HG03575 (cell line): ENCODE measurements at regions not wholly inside any gene's neighbourhood (a gene's known extent, or its start where the extent isn't known, plus 50 kb on each side); places are given as distances from the start of the nearest gene placed in this dataset.

Experiments
- ATAC-seq: cut with Tn5 transposase; IDR thresholded peaks from one replicate; pipeline ENCODE4 v1.9.1; 2021; ENCODE audit not compliant: unreplicated experiment, insufficient number of reproducible peaks, low FRiP score; ENCODE audit errors: extremely low read depth

- ATAC-seq = no peak
These were observed 557.4 kb upstream of the ADARB2 start for GRCh38 chr10:2294739-2295138.

- ATAC-seq = no peak
These were observed 546.7 kb upstream of the ADARB2 start for GRCh38 chr10:2284071-2284470.

DNA sequence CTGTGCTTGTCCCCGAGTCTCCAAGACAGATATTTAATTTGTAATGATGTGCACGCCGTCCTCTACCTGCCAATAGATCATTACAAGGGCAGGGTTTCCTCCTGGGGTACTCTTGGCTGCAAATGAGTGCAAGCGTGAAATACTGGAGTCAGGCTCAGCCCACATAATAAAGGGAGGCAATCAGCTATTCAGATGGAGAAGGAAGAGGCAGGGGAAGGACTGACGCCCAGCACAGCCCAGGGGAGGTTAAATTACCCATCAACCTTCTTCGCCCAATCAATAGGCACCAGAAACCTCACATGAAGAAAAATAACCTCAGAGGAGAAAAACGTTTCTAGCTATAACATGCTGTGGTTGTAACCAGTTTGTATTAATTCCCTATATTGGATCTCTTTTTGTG lies 544.9 kb upstream of the ADARB2 start:
- no peak for ATAC-seq

DNA sequence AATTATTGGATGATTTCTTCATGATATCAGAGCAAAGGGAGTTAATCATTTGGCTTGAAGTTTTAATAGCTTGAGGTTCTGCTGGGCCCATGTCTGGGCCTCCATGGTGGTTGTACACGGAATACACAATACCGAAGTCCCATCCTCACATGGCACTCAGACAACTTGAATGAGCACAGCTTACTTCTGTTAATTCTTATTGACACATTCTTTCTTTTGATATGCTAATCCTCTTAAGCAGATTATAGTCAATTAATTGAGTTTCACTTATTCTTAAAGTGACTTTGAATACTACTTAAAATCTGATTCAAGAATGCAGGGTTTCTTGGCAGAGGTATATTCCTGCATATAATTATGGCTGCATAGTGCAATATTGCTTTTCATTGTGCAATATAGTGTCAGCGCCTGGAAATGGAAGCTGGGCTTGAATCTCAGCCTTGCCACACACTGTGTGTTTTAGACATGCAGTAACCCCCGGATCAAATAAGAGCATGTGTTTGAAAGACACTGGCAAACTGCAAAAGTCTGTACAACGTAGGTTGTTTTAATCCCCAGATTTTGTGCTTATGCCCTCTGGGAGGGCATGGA lies 543.5 kb upstream of the ADARB2 start:
- ATAC-seq = no peak

DNA sequence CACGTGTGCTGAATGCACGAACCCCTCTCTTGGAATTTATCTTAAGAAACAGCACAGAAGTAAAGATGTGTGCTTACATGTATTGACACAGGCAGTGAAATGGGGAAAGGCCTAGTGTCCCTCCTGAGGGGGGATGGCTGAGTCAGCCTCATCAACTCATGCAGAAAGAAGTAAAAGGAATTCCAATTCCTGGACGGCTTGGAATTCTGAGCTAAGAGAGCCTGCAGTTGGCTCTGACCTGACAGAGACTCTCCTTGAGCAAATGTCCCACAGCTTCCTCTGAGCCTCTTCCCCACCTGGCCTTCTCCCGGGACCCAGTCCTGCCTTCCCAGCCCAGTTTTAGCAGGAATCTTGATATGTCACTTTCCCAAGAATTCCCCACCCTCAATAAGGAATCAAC lies 542.4 kb upstream of the ADARB2 start:
- ATAC-seq = no peak

DNA sequence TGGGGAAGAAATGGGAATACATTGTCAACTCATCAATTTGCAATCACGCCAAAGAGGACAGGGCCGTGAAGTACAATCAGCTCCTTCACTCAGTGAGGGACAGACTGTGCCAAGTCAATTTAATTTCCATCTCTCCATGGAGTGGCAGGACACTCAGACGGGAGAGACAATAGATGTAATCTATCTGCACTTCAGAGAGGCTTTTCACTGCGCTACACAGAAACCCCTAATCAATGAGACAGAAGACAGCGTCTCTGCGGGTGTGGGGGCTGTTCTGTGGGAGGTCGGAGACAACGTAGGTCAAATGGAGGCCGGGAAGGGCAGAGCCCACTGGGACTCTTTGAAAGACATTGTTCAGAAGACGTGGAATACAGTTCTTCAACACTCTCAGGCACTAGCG lies 541.0 kb upstream of the ADARB2 start:
- ATAC-seq = no peak

DNA sequence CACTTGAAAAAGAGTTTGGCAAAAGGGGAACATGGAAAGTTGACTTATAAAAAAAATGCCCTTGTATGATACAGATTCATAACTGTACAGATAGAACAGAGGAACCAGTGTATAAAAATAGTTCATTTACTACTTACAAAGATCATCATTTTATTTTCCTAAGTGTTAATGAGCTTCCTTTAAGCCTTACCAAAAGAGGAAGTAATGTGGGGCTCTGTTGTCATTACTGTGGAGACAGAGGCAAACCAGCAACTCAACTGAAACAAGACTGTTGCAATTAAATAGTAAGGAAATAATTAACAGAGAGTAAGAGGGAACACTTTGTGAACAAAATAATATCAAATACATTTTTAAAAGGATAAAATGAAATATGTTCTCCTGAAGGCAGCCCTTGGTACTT lies 526.2 kb upstream of the ADARB2 start:
- no peak for ATAC-seq

DNA sequence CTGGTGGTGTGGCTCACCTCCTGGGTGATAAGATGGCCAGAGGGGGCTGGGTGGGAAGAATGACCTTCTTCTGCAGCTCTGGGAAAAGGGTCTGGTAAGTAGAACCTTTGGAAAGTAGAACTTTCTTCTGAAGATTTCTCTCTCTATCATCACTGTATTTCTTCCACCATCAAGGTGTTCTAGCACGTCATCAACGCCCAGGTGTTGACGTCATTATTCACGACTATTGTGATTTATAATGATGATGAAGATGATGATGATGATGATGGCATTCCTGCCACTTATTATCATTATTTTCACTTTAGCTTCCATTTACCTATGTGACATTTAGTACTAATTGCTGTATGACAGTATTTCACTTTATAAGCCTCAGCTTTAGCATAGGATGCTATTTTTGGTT lies 525.6 kb upstream of the ADARB2 start:
- ATAC-seq = no peak

GRCh38 chr10:2262333-2262732 lies 525.0 kb upstream of the ADARB2 start:
- no peak for ATAC-seq

DNA sequence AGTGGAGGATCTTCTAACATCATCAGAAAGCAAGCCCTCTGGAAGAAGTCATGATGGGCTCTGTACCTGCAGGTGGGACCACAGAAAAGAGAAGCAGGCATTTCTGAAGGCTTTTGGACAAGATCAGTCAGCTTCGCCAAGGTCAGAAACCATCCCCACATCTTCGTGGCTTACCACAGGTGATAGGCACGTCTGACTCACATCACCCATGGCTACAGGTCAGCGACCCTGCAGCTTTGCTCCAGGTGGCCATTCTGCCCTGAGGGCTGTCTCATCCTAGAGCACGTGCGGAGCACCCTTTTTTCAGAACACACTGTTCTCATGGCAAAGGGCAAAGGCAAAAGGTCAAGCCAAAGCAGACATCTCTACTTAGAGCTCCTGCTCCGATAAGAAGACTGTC lies 518.9 kb upstream of the ADARB2 start:
- no peak for ATAC-seq

DNA sequence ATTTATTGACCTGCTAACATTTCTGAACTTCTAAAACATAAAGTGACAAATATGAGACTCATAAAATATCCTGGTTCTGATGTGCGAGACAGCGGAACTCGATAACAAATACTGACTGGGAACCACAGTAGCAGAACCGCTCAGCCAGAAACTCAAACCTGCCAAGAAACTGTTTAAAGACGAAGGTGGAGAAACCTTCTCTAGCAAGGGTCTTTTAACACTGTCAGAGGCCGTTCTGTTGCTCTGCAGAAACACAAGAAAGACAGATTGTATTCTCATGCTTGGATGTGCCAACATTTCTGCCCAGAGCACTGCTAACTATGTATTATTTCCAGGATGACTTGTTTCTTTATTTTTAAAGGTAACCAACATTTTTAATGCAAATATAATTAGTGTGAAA lies 514.8 kb upstream of the ADARB2 start:
- no peak for ATAC-seq

- no peak for ATAC-seq
These were observed 514.3 kb upstream of the ADARB2 start for GRCh38 chr10:2251631-2252030.

- no peak for ATAC-seq
These were observed 509.4 kb upstream of the ADARB2 start for GRCh38 chr10:2246747-2247146.

GRCh38 chr10:2245580-2245979 lies 508.3 kb upstream of the ADARB2 start:
- ATAC-seq = no peak

GRCh38 chr10:2244471-2244870 lies 507.1 kb upstream of the ADARB2 start:
- ATAC-seq = no peak

DNA sequence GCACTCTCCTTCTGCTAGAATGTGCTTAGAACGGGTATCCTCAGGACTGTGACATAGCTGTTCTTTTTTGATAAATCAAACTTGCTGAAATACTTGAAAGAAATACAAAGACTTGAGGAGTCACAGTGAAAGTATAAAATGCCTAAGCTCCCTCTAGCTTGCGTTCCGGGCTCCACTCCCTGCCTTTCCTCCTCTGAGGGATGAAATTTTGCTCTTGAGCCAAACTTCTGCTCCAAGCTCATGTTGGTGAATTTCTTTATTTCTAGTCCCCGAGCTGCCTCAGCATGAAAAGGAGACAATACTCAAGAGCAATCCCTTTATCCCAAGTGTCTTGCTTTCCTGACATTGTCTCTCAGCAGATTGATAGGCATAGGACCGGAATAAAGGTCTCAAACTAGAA lies 499.6 kb upstream of the ADARB2 start:
- ATAC-seq = no peak

- no peak for ATAC-seq
These were observed 495.2 kb upstream of the ADARB2 start for GRCh38 chr10:2232479-2232878.

DNA sequence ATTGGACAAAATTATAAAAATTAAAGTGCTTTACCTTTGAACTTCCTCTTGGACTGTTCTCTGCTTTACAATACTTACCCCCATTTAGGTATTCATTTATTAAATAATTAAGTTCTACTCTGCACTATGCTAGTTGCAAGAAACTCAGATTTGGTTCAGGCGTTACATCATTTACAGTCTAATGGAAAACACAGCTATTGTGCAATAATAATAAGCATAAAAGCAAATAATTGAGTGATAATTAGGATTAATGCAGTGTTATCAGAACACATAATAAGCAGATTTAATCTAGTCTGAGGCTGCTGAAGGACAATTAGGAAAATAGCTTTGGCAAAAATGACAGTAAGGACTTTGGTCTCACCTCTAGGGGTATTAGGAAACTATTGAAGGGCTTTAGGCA lies 493.2 kb upstream of the ADARB2 start:
- no peak for ATAC-seq

DNA sequence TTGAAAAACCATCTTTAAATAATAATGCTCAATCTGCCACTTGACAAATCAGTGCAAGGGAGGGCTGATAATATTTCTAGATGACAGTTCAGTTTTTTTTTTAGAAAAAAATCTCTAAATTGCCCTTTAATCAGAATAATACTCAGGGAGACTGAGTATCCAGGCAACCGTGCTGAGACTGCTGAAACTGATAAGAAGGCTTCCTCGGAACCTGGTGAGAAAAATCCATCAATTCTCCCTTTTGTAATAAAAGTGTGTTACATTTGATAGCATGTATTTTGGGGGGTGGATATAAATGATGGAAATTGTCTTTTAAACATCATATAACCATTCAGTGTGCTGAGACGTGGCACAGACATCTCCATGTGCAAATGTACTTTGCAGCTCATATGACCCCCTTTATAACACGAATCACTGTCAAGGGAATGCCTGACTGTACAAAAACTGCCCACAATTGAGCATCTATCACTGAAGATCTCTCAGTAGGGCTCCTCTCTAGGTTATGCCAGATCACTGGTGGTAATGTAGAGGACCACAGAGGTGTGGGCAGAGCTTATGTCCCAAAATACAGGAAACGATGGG lies 491.1 kb upstream of the ADARB2 start:
- no peak for ATAC-seq

DNA sequence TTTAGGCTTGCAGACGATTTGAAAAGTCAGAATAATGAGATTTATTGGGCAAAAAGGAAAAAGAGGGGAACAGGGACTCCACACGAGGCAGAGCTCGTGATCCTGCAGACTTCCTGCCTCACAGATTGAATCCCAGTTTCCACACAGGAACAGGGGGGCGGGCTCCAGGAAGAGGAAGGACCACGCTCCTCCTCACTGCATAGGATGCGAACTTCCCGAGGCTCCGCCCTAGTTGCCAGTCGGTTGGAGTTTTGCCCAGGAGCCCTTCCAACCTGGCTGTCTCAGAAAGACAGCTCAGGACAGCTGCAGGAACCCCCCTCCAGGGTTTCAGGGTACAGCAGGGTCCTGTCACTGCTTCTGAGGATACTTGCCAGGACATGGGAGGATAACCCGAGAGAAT lies 488.3 kb upstream of the ADARB2 start:
- no peak for ATAC-seq

DNA sequence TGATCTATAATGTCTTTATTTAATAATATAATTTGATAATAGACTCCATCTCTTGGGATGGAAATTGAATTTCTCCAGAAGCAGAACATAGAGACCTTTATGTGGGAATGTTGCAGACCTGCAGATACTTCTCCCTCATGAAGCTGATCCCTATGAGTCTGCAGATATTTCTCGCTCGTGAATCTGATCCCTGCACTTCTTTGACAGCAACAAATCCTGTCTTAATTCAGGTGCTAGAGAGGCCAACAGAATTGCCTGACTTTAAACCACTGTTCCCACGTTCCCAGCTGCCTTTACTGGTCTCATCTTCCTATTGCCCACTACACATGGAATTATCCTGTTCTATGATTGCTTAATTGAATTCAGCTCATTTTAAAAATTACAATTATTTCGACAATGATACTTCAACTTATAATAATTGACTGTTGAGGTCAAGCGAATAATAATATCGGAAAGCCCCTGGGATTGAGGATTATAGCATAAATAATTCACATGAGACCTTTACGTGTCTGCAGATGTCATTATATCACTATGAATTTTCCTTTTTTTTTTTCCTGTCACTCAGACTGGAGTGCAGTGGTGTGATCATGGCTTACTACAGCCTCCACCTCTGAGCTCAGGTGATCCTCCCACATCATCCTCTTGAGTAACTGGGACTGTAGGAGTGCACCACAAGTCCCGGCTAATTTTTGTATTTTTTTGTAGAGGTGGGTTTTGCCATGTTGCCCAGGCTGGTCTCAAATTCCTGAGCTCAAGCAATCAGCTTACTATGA lies 486.4 kb upstream of the ADARB2 start:
- no peak for ATAC-seq
